HepG2 (cell line): ENCODE measurements at regions not wholly inside any gene's neighbourhood (a gene's known extent, or its start where the extent isn't known, plus 50 kb on each side); places are given as distances from the start of the nearest gene placed in this dataset.

Source experiments
- ATAC-seq: fragments of 200-7000 bp; cut with Tn5 transposase; 3 replicates; pipeline ENCODE4 v1.9.1; 2020; ENCODE audit warnings: mild to moderate bottlenecking, moderate library complexity
- BruUV-seq: library from RNA; stranded (reverse); fragments of 400-500 nt; replicated peaks from 2 replicates; lab custom pipeline; 2021; lab: Mats Ljungman, UMichigan
- CTCF ChIA-PET: fragments of 300-600 bp; formaldehyde crosslinking; extraction: SDS; loops from one replicate; lab custom pipeline; 2021; ENCODE audit warnings: low total read pairs, inconsistent platforms, low intra/inter-chr PET ratio; lab: Yijun Ruan, JAX
- POLR2A ChIA-PET: fragments of 350-600 bp; sonication (Branson Sonifier 250); formaldehyde crosslinking; loops from one replicate; lab custom pipeline; 2020; ENCODE audit warnings: antibody characterized with exemption, inconsistent platforms; lab: Yijun Ruan, JAX
- DNase-seq: peaks from one replicate; pipeline ENCODE4 v3.0.0-alpha.2; 2015; ENCODE audit warnings: low spot score
- FAIRE-seq: peaks from 3 replicates; lab custom pipeline; 2011; peaks lifted over from hg19 to GRCh38; lab: Jason Lieb, UNC
- H2AFZ ChIP-seq: one replicate; pipeline ENCODE4 v1.6.1; 2011; ENCODE audit warnings: low read length, inconsistent platforms
- H3K27ac ChIP-seq: fragments of 300-600 bp; 3 replicates; pipeline ENCODE4 v1.8.0; 2011; ENCODE audit warnings: mixed run types, mild to moderate bottlenecking, mixed read lengths, low read length, inconsistent platforms; ENCODE audit not compliant: insufficient read depth; ENCODE audit errors: extremely low read length
- H3K27me3 ChIP-seq, 2 experiments: fragments of 200-600 bp in 1 of 2; 2 replicates in 1 of 2; 3 replicates in 1 of 2; pipeline versions ENCODE4 v1.6.0 to v1.8.0; 2011; ENCODE audit warnings: low read length in 2 of 2, mild to moderate bottlenecking in 2 of 2, moderate library complexity in 2 of 2, inconsistent platforms in 1 of 2; ENCODE audit not compliant: insufficient read depth in 2 of 2, control insufficient read depth in 1 of 2
- H3K36me3 ChIP-seq, 2 experiments: fragments of 200-600 bp in 1 of 2; replicated peaks in 1 of 2; 2 replicates in 1 of 2; 3 replicates in 1 of 2; pipeline versions ENCODE4 v1.5.1 to v1.8.0; 2011; ENCODE audit warnings: low read length in 2 of 2, inconsistent platforms in 1 of 2; ENCODE audit not compliant: insufficient read depth in 2 of 2, control insufficient read depth in 1 of 2
- H3K4me1 ChIP-seq: 2 replicates; pipeline ENCODE4 v1.5.1; 2012; ENCODE audit warnings: low read length, inconsistent platforms; ENCODE audit not compliant: insufficient read depth
- H3K4me2 ChIP-seq: 2 replicates; pipeline ENCODE4 v1.6.0; 2011; ENCODE audit warnings: low read depth, low read length, inconsistent platforms
- H3K4me3 ChIP-seq, 3 experiments: fragments of 200-600 bp in 1 of 3; sonication (generic), shearing (Covaris generic) in 1 of 3; replicated peaks in 1 of 3; 2 replicates each; pipeline ENCODE4 v1.5.1; 2011 to 2016; ENCODE audit warnings: low read length in 3 of 3, inconsistent platforms in 2 of 3, low read depth in 2 of 3, mild to moderate bottlenecking in 2 of 3, control low read depth in 1 of 3, mixed read lengths in 1 of 3; ENCODE audit not compliant: insufficient read depth in 1 of 3
- H3K79me2 ChIP-seq: one replicate; pipeline ENCODE4 v1.6.1; 2011; ENCODE audit warnings: low read length, inconsistent platforms; ENCODE audit not compliant: insufficient read depth
- H3K9ac ChIP-seq: 2 replicates; pipeline ENCODE4 v1.6.0; 2011; ENCODE audit warnings: mild to moderate bottlenecking, low read depth, low read length, inconsistent platforms; ENCODE audit not compliant: insufficient read depth
- H3K9me3 ChIP-seq: 2 replicates; pipeline ENCODE4 v1.5.1; 2012; ENCODE audit warnings: mild to moderate bottlenecking, low read length
- H4K20me1 ChIP-seq: 2 replicates; pipeline ENCODE4 v1.6.0; 2011; ENCODE audit warnings: inconsistent platforms, mild to moderate bottlenecking, low read length, moderate library complexity; ENCODE audit not compliant: insufficient read depth
- HNF4A ChIP-seq: sonication (generic); formaldehyde crosslinking; IDR thresholded peaks from 2 replicates; pipeline ENCODE4 v1.4.0; 2020; ENCODE audit warnings: missing genetic modification reagents
- PBX2 ChIP-seq: IDR thresholded peaks from 2 replicates; pipeline ENCODE4 v1.6.1; 2016; ENCODE audit warnings: control low read depth
- POGK ChIP-seq: sonication (generic); formaldehyde crosslinking; conservative IDR thresholded peaks from 2 replicates; pipeline ENCODE4 v1.8.0; 2022; ENCODE audit warnings: mild to moderate bottlenecking, moderate library complexity, missing genetic modification reagents
- POLR2AphosphoS2 ChIP-seq: IDR thresholded peaks from 2 replicates; pipeline ENCODE4 v1.6.1; 2011; ENCODE audit warnings: low read depth, low read length, improper control_type of control experiment
- TARDBP ChIP-seq: sonication (generic); formaldehyde crosslinking; IDR thresholded peaks from 2 replicates; pipeline ENCODE4 v1.8.0; 2022; ENCODE audit warnings: mild to moderate bottlenecking, missing genetic modification reagents
- YEATS2 ChIP-seq: sonication (generic); formaldehyde crosslinking; IDR thresholded peaks from 2 replicates; pipeline ENCODE4 v1.4.0; 2020; ENCODE audit warnings: missing genetic modification reagents, borderline replicate concordance
- ZFAT ChIP-seq: sonication (generic); formaldehyde crosslinking; conservative IDR thresholded peaks from 2 replicates; pipeline ENCODE4 v1.8.1; 2023; ENCODE audit warnings: missing genetic modification reagents, inconsistent platforms
- ZNF263 ChIP-seq: sonication (generic); formaldehyde crosslinking; IDR thresholded peaks from 2 replicates; pipeline ENCODE4 v1.4.0; 2020; ENCODE audit warnings: missing genetic modification reagents
- ZNF33B ChIP-seq: sonication (generic); formaldehyde crosslinking; IDR thresholded peaks from 2 replicates; pipeline ENCODE4 v1.5.1; 2020; ENCODE audit warnings: mild to moderate bottlenecking, missing genetic modification reagents
- ZNF446 ChIP-seq: sonication (generic); formaldehyde crosslinking; IDR thresholded peaks from 2 replicates; pipeline ENCODE4 v1.5.0; 2020; ENCODE audit warnings: mild to moderate bottlenecking, missing genetic modification reagents
- ZNF512B ChIP-seq: sonication (generic); formaldehyde crosslinking; IDR thresholded peaks from 2 replicates; pipeline ENCODE4 v1.5.1; 2020; ENCODE audit warnings: missing genetic modification reagents, mild to moderate bottlenecking, borderline replicate concordance
- ZNF614 ChIP-seq: IDR thresholded peaks from 2 replicates; pipeline ENCODE4 v1.6.1; 2018; ENCODE audit warnings: missing biosample characterization, missing genetic modification reagents, inconsistent platforms, borderline replicate concordance
- ZNF619 ChIP-seq: sonication (generic); formaldehyde crosslinking; IDR thresholded peaks from 2 replicates; pipeline ENCODE4 v1.4.0; 2020; ENCODE audit warnings: mild to moderate bottlenecking, missing genetic modification reagents
- ZNF709 ChIP-seq: sonication (generic); formaldehyde crosslinking; IDR thresholded peaks from 2 replicates; pipeline ENCODE4 v1.5.0; 2020; ENCODE audit warnings: mild to moderate bottlenecking, missing genetic modification reagents
- WGBS: methylation state at CpG from one replicate; pipeline ENCODE4 v1.1.6; 2017; ENCODE audit warnings: low lambda C conversion rate; 5-methylcytosine and 5-hydroxymethylcytosine counted together
- in situ Hi-C: cut with HindIII; loops from 2 replicates; pipeline ENCODE4 v1.10.0; 2017; ENCODE audit warnings: low pct_unique_long_range_greater_than_20kb; ENCODE audit not compliant: extremely low pct_ligation_motif_present
- intact Hi-C: fragments of 100-400 bp; cut with micrococcal nuclease; formaldehyde crosslinking; loops from one replicate; pipeline ENCODE4 v1.10.0; 2022; ENCODE audit not compliant: unreplicated experiment

- no peak for TF ChIP-seq ZNF512B (CRISPR knock-in tag)
- TF ChIP-seq, all 625 proteins: peak for 0
Measured at GRCh38 chr1:233478611-233479010, 135.3 kb upstream of the KCNK1 start (continued).

- Histone ChIP-seq H2AFZ (no peak overlapping the region), H3K27me3 (no peaks in the 10 kb centered on the region), H3K79me2 (no peaks in the 10 kb centered on the region), H3K4me2 (peak overlapping the region; percentile 34; the same call in 1 of the 2 replicates), H3K36me3 (no peaks in the 10 kb centered on the region), H3K9me3 (peaks cover 3% of the 10 kb centered on the region; the same call in 1 of the 2 replicates), H4K20me1 (no peaks in the 10 kb centered on the region), H3K4me1 (peaks cover 20% of the 10 kb centered on the region), H3K4me3 (no peak overlapping the region), H3K27ac (no peak overlapping the region), H3K9ac (no peak overlapping the region)
- ChIA-PET CTCF (no interaction called here), POLR2A (no interaction called here)
- no TSS peak for BruUV-seq
- FAIRE-seq (no peak), ATAC-seq (peak; percentile 93), DNase-seq (peak; percentile 7)
- intact Hi-C loops (no loop called here), in situ Hi-C loops (no loop called here)
- 0% methylated on average over 4 of the region's 4 CpGs for WGBS
- TF ChIP-seq ZFAT (no peak), TARDBP (no peak), ZNF619 (no peak), PBX2 (CRISPR knock-in tag) (0 out of 2 replicates have a peak, but pooled peaks have one; percentile 15), POLR2AphosphoS2 (no peak), ZNF33B (CRISPR knock-in tag) (no peak), ZNF446 (CRISPR knock-in tag) (no peak), YEATS2 (no peak), POGK (no peak), ZNF263 (CRISPR knock-in tag) (no peak), ZNF614 (no peak), ZNF709 (CRISPR knock-in tag) (no peak), HNF4A (CRISPR knock-in tag) (peak; percentile 54)
Measured at GRCh38 chr1:233479110-233479890, 134.6 kb upstream of the KCNK1 start.
